GM12878 (cell line): ENCODE measurements at regions not wholly inside any gene's neighbourhood (a gene's known extent, or its start where the extent isn't known, plus 50 kb on each side); places are given as distances from the start of the nearest gene placed in this dataset.

Experiments used
- ATF7 ChIP-seq: fragments of 450-650 bp; IDR thresholded peaks from 2 replicates; pipeline ENCODE4 v1.6.1; 2016; ENCODE audit warnings: low read depth, mild to moderate bottlenecking
- BCL11A ChIP-seq: IDR thresholded peaks from 2 replicates; pipeline ENCODE4 v1.6.1; 2011; ENCODE audit warnings: low read depth, low read length
- BMI1 ChIP-seq: fragments of 450-650 bp; IDR thresholded peaks from 2 replicates; pipeline ENCODE4 v1.6.1; 2016; ENCODE audit warnings: mild to moderate bottlenecking, moderate library complexity, borderline replicate concordance
- CBFB ChIP-seq: IDR thresholded peaks from 2 replicates; pipeline ENCODE4 v1.6.1; 2016; ENCODE audit warnings: antibody characterized with exemption, low read depth
- CHD2 ChIP-seq: IDR thresholded peaks from 2 replicates; pipeline ENCODE4 v1.6.1; 2011; ENCODE audit warnings: low read depth, low read length, improper control_type of control experiment, borderline replicate concordance
- EP300 ChIP-seq, 2 experiments: fragments of 150-350 bp in 1 of 2; IDR thresholded peaks; 2 replicates each; pipeline ENCODE4 v1.6.1; 2011 to 2012; ENCODE audit warnings: low read depth in 2 of 2, low read length in 2 of 2, borderline replicate concordance in 1 of 2, improper control_type of control experiment in 1 of 2, inconsistent platforms in 1 of 2; ENCODE audit not compliant: control insufficient read depth in 1 of 2
- FOXK2 ChIP-seq: fragments of 450-650 bp; IDR thresholded peaks from 2 replicates; pipeline ENCODE4 v1.6.1; 2017; ENCODE audit warnings: mild to moderate bottlenecking, moderate library complexity
- HDGF ChIP-seq: fragments of 450-650 bp; IDR thresholded peaks from 2 replicates; pipeline ENCODE4 v1.6.1; 2016; ENCODE audit warnings: antibody characterized with exemption
- IKZF1 ChIP-seq: fragments of 450-650 bp; conservative IDR thresholded peaks from 2 replicates; pipeline ENCODE4 v1.6.1; 2017; ENCODE audit warnings: antibody characterized with exemption, mild to moderate bottlenecking
- IKZF2 ChIP-seq, 2 experiments: fragments of 450-650 bp; IDR thresholded peaks; 2 replicates each; pipeline ENCODE4 v1.6.1; 2017; ENCODE audit warnings: mild to moderate bottlenecking in 2 of 2, moderate library complexity in 2 of 2
- IRF5 ChIP-seq: fragments of 450-650 bp; IDR thresholded peaks from 2 replicates; pipeline ENCODE4 v1.6.1; 2017; ENCODE audit warnings: borderline replicate concordance
- MEF2B ChIP-seq: fragments of 450-650 bp; IDR thresholded peaks from 2 replicates; pipeline ENCODE4 v1.6.1; 2018; ENCODE audit warnings: mild to moderate bottlenecking, moderate library complexity; ENCODE audit not compliant: partially characterized antibody, poor library complexity, severe bottlenecking
- MYC ChIP-seq: IDR thresholded peaks from 2 replicates; pipeline ENCODE4 v1.6.1; 2011; ENCODE audit warnings: mild to moderate bottlenecking, low read length, moderate library complexity, inconsistent platforms; ENCODE audit not compliant: insufficient read depth, insufficient replicate concordance, insufficient read length, severe bottlenecking
- PBX3 ChIP-seq: IDR thresholded peaks from 2 replicates; pipeline ENCODE4 v1.6.1; 2011; ENCODE audit warnings: mild to moderate bottlenecking, low read depth, low read length, moderate library complexity; ENCODE audit not compliant: insufficient replicate concordance
- POLR2A ChIP-seq: IDR thresholded peaks from 2 replicates; pipeline ENCODE4 v1.6.1; 2011; ENCODE audit warnings: low read depth, mild to moderate bottlenecking, low read length
- POLR2AphosphoS5 ChIP-seq: IDR thresholded peaks from 2 replicates; pipeline ENCODE4 v1.6.1; 2011; ENCODE audit warnings: mild to moderate bottlenecking, low read length, inconsistent platforms
- RBBP5 ChIP-seq: fragments of 200-600 bp; sonication (generic); conservative IDR thresholded peaks from 2 replicates; pipeline ENCODE4 v1.6.1; 2016
- RELA ChIP-seq: fragments of 450-650 bp; IDR thresholded peaks from 2 replicates; pipeline ENCODE4 v1.8.0; 2014; ENCODE audit warnings: borderline replicate concordance; ENCODE audit not compliant: partially characterized antibody
- RUNX3 ChIP-seq: IDR thresholded peaks from 2 replicates; pipeline ENCODE4 v1.6.1; 2012; ENCODE audit warnings: low read length, inconsistent platforms
- SKIL ChIP-seq: fragments of 450-650 bp; IDR thresholded peaks from 2 replicates; pipeline ENCODE4 v1.6.1; 2017; ENCODE audit warnings: mild to moderate bottlenecking, low read depth, inconsistent platforms; ENCODE audit not compliant: poor library complexity, severe bottlenecking
- SMAD1 ChIP-seq: fragments of 450-650 bp; IDR thresholded peaks from 2 replicates; pipeline ENCODE4 v1.6.1; 2018; ENCODE audit warnings: mild to moderate bottlenecking, low read depth; ENCODE audit not compliant: partially characterized antibody
- SMAD5 ChIP-seq: IDR thresholded peaks from 2 replicates; pipeline ENCODE4 v1.6.1; 2016; ENCODE audit warnings: antibody characterized with exemption, low read depth
- TARDBP ChIP-seq: IDR thresholded peaks from 2 replicates; pipeline ENCODE4 v1.6.1; 2016; ENCODE audit warnings: borderline replicate concordance
- TCF7 ChIP-seq: IDR thresholded peaks from 2 replicates; pipeline ENCODE4 v1.6.1; 2014; ENCODE audit warnings: antibody characterized with exemption, borderline replicate concordance
- ZNF207 ChIP-seq: fragments of 450-650 bp; IDR thresholded peaks from 2 replicates; pipeline ENCODE4 v1.6.1; 2014; ENCODE audit warnings: antibody characterized with exemption, mild to moderate bottlenecking, borderline replicate concordance
- ZNF217 ChIP-seq: fragments of 450-650 bp; IDR thresholded peaks from 2 replicates; pipeline ENCODE4 v1.6.1; 2017; ENCODE audit warnings: antibody characterized with exemption, mild to moderate bottlenecking
- ZNF384 ChIP-seq: IDR thresholded peaks from 2 replicates; pipeline ENCODE4 v1.6.1; 2012; ENCODE audit warnings: low read depth, mild to moderate bottlenecking, low read length, improper control_type of control experiment, borderline replicate concordance
- ZZZ3 ChIP-seq: IDR thresholded peaks from 2 replicates; pipeline ENCODE4 v1.6.1; 2011; ENCODE audit warnings: low read depth; ENCODE audit not compliant: control insufficient read depth, insufficient read length
- TF ChIP-seq, protein P1 (sequence below): fragments of 450-650 bp; IDR thresholded peaks from 2 replicates; pipeline ENCODE4 v1.6.1; 2016; ENCODE audit warnings: mild to moderate bottlenecking

- TF ChIP-seq, protein P1, sequence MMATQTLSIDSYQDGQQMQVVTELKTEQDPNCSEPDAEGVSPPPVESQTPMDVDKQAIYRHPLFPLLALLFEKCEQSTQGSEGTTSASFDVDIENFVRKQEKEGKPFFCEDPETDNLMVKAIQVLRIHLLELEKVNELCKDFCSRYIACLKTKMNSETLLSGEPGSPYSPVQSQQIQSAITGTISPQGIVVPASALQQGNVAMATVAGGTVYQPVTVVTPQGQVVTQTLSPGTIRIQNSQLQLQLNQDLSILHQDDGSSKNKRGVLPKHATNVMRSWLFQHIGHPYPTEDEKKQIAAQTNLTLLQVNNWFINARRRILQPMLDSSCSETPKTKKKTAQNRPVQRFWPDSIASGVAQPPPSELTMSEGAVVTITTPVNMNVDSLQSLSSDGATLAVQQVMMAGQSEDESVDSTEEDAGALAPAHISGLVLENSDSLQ, result peak; percentile 40; the same call in 1 of the 2 replicates
- TF ChIP-seq ZZZ3 (no peak), RUNX3 (0 out of 2 replicates have a peak, but pooled peaks have one; percentile 16), TARDBP (no peak), SMAD5 (no peak), POLR2AphosphoS5 (no peak), IKZF1 (peak; percentile 56), BCL11A (peak; percentile 43; the same call in 1 of the 2 replicates), RBBP5 (no peak), ZNF207 (no peak), CBFB (no peak), SKIL (peak; percentile 69), IKZF2 (IDR thresholded peaks at IDR 0.05) (peak; percentile 45 to 53; a peak in 2 of 4 replicates), IRF5 (no peak), RELA (no peak), EP300 (IDR thresholded peaks at IDR 0.05; ENCODE audit: borderline replicate concordance in 1 of 2, control insufficient read depth in 1 of 2, low read depth in 2 of 2, low read length in 2 of 2) (peak; percentile 22 to 61; a peak in 1 of 4 replicates), SMAD1 (peak; percentile 54), POLR2A (no peak), ZNF384 (no peak), MEF2B (peak; percentile 66), MYC (no peak), PBX3 (no peak), CHD2 (peak; percentile 35; the same call in 1 of the 2 replicates), FOXK2 (no peak), ZNF217 (no peak), TCF7 (no peak), BMI1 (peak; percentile 33; the same call in 1 of the 2 replicates), ATF7 (peak; percentile 73), HDGF (no peak)
Measured at GRCh38 chr6:112827793-112828192, 480.7 kb downstream of the RFPL4B start (continued).
